ENCODE measurements at regions not wholly inside any gene's neighbourhood (a gene's known extent, or its start where the extent isn't known, plus 50 kb on each side); places are given as distances from the start of the nearest gene placed in this dataset.

- DNase-seq, result no peak
These were observed 81.9 kb upstream of the ATF7IP start for GRCh38 chr12:14283489-14284144.

GRCh38 chr12:14284184-14284722 lies 81.2 kb upstream of the ATF7IP start:
- DNase-seq, result no peak

DNA sequence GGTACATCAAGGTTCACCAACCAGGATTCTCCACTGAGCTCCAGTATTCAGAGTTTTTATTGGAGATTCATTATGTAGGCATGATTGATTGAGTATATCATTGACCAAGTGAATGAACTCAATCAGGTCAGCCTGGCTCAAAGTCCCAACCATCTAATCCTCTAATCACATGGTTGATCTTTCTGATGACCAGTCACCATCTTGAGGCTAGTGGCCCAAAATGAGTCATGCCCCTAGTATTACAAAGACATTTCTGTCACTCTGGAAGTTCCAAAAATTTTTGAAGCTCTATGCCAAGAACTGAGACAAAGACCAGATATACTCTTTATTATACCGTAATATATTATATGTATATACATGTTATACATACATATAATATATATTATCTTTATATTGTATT lies 75.9 kb upstream of the ATF7IP start:
- no peak for DNase-seq

DNA sequence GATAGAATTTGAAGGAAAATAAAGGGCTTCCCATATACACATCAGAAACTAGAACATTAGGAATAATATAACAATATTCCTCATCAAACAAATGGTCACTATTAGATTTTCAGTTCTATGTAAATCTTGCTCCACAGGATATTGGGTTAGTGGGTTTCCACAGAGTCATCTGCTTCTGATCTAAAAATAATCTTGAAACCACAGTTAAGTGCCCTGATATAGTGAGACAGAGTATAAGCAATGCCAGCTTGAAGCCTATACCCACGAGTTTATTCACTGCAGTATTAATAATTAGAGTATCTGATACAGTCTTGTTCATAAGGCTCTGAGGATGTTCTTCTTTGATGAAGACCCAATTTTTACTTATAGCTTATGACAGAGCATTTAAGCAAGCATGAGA lies 74.5 kb upstream of the ATF7IP start:
- no peak for DNase-seq

DNA sequence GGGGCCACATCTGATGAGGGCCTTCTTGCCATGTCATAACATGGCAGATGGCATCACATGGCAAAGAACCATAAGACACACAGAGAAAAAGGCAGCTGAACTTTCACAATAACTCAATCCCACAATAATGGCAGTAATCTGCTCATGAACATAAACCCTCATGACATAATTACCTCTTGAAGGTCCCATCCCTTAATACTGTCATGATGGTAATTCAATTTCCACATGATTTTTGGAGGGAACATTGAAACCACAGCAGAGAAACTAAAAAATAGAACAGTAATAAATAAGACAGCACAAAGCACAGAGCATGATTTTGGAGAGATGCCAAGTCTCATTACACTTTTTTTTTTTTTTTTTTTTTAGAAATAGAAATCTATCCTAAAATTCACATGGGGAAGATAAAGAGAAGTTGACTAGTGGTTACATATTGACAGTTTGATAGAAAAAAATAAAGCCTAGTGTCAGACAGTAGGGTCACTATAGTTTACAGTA lies 61.8 kb upstream of the ATF7IP start:
- no peak for DNase-seq

GRCh38 chr12:14307004-14307403 lies 58.5 kb upstream of the ATF7IP start:
- DNase-seq, result no peak

GRCh38 chr12:14308516-14308915 lies 57.0 kb upstream of the ATF7IP start:
- no peak for DNase-seq

- no peak for DNase-seq
These were observed 54.6 kb upstream of the ATF7IP start for GRCh38 chr12:14310866-14311265.

DNA sequence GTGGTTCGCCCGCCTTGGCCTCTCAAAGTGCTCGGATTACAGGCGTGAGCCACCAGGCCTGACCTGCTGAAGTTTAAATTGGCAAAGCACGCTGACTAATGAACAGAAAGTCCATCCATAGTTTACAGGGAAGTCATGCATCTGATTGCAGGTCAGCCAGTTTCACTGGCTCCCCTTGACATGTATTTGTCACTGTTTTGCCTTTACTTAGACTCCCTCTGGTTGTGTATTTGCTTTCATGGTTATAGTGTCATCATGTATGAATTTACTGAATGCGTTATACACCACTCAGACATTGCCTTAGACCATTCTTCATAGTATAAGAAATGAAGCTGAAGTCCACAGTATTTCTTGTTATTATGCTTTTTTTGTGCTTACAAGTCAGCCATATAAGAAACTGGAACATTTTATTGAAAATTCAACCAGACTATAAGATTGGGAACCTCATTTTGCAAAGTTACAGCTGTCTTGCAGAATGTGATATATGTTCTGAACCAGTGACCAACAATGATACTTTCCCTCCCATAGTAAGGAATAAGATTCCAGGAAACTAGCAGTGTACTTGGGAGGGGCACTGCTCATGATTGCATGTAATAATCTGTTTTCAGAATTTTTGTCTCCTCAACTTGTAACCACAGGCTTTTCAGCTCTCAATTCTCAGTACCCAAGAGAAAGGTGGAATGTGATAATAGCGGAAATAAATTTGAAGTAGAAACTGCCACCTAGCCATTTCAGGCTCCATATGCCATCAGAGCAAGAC lies 51.9 kb upstream of the ATF7IP start:
- no peak for DNase-seq

GRCh38 chr12:14314801-14315200 lies 50.7 kb upstream of the ATF7IP start:
- no peak for DNase-seq

DNA sequence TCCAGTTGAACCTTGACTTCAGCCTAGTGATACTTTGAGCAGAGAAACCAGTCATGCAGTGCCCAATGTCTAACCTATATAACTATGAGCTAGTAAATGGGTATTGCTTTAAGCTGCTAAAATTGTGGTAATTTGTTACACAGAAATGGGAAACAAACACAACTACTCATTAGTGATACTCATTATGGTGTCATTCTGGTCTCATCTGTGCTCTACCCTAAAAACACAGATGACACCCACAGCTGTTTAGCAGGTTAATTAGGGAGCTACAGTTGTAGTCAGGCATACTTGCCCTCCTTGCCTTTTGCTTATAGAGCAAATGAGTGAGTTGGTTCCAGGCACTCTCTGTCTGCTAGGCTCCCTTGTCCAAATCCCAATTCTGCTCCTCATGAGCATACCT lies 50.0 kb upstream of the ATF7IP start:
- no peak for DNase-seq

All from stimulated activated CD4-positive, alpha-beta T cell treated with anti-CD3 and anti-CD28 coated beads, Interleukin-4, amount 100 ng/mL, for 1 hour (primary cell).